A673 (cell line): ENCODE measurements at regions not wholly inside any gene's neighbourhood (a gene's known extent, or its start where the extent isn't known, plus 50 kb on each side); places are given as distances from the start of the nearest gene placed in this dataset.

Source experiments
- CTCF ChIP-seq: fragments of 300-800, 200-600 bp; sonication (generic); conservative IDR thresholded peaks from 2 replicates; pipeline ENCODE4 v1.5.1; 2017; ENCODE audit warnings: low read depth, mild to moderate bottlenecking, antibody characterized with exemption, low read length, moderate library complexity, mixed read lengths
- EZH2 ChIP-seq: fragments of 200-600 bp; sonication (generic); IDR thresholded peaks from 2 replicates; pipeline ENCODE4 v1.6.1; 2017; ENCODE audit warnings: borderline replicate concordance, low read depth, mild to moderate bottlenecking, mixed read lengths, antibody characterized with exemption, low read length; ENCODE audit not compliant: poor library complexity, severe bottlenecking

- TF ChIP-seq EZH2 (no peak), CTCF (no peak)
Observed at GRCh38 chr11:80860632-80861031, 1419.8 kb upstream of the TENM4 start.
